ENCODE measurements at regions not wholly inside any gene's neighbourhood (a gene's known extent, or its start where the extent isn't known, plus 50 kb on each side); places are given as distances from the start of the nearest gene placed in this dataset.

DNA sequence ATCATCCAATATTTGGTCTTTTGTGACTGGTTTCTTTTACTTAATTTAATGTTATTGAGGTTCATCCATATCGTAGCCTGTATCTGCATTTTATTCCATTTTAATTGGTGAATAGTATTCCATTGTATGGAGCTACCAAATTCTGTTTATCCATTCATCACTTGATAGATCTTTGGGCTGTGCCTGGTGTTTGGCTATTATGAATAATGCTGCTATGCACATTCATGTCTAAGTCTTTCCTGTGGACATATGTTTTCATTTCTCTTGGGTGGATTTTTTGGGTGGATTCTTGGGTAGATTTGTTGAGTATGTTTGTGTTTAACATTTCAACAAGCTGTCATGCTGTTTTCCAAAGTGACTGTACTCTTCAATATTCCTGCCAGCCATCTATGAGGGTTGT, 52.5 kb upstream of the NEDD4L start:
- Histone ChIP-seq H3K4me1 (no peaks in the 10 kb centered on the region), H3K27ac (no peak overlapping the region), H3K4me3 (no peak overlapping the region), H3K27me3 (peaks cover 0 to 9% (median 0%) of the 10 kb centered on the region in 7 donors), H3K36me3 (no peaks in the 10 kb centered on the region), H3K9me3 (peaks cover 0 to 11% (median 0%) of the 10 kb centered on the region in 11 donors)
- 85 to 86% methylated on average over 1 of the region's 1 CpG for WGBS, 2 donors
- DNase-seq (no peak), ATAC-seq (no peak)
- intact Hi-C loops (cut with DNase I) = no loop called here
- no peak for TF ChIP-seq CTCF (IDR thresholded peaks at IDR 0.05)

GRCh38 chr18:57989536-57989935, 54.5 kb upstream of the NEDD4L start:
- ATAC-seq (no peak), DNase-seq (no peak)
- Histone ChIP-seq H3K4me3 (no peak overlapping the region), H3K27me3 (peaks cover 0 to 9% (median 0%) of the 10 kb centered on the region in 7 donors), H3K36me3 (no peaks in the 10 kb centered on the region), H3K4me1 (no peaks in the 10 kb centered on the region), H3K27ac (no peak overlapping the region), H3K9me3 (peaks cover 0 to 11% (median 0%) of the 10 kb centered on the region in 11 donors)
- intact Hi-C loops (cut with DNase I) = no loop called here
- 74 to 85% methylated on average over 8 of the region's 8 CpGs for WGBS, 2 donors
- no peak for TF ChIP-seq CTCF (IDR thresholded peaks at IDR 0.05)

GRCh38 chr18:57984490-57985115, 59.4 kb upstream of the NEDD4L start:
- intact Hi-C loops (cut with DNase I) = no loop called here
- H3K9me3 ChIP-seq = peaks cover 0 to 11% (median 0%) of the 10 kb centered on the region in 11 donors
- peaks cover 0 to 6% (median 0%) of the 10 kb centered on the region in 7 donors for H3K27me3 ChIP-seq
- TF ChIP-seq CTCF (IDR thresholded peaks at IDR 0.05) = no peak
- H3K36me3 ChIP-seq = no peaks in the 10 kb centered on the region
- DNase-seq = no peak
- no peak for ATAC-seq
- H3K4me3 ChIP-seq = no peak overlapping the region
- WGBS, 2 donors = 79 to 81% methylated on average over 5 of the region's 5 CpGs
- H3K27ac ChIP-seq = no peak overlapping the region
- no peaks in the 10 kb centered on the region for H3K4me1 ChIP-seq

- H3K4me1 ChIP-seq = no peaks in the 10 kb centered on the region
- no peak for ATAC-seq
- no peak overlapping the region for H3K27ac ChIP-seq
- peaks cover 0 to 6% (median 2%) of the 10 kb centered on the region in 7 donors for H3K27me3 ChIP-seq
- H3K36me3 ChIP-seq = no peaks in the 10 kb centered on the region
- no peak overlapping the region for H3K4me3 ChIP-seq
- WGBS, 2 donors = 73 to 98% methylated on average over 3 of the region's 3 CpGs
- intact Hi-C loops (cut with DNase I) = no loop called here
- DNase-seq = no peak
- peaks cover 0 to 11% (median 0%) of the 10 kb centered on the region in 11 donors for H3K9me3 ChIP-seq
- no peak for TF ChIP-seq CTCF (IDR thresholded peaks at IDR 0.05)
Measured at GRCh38 chr18:57983965-57984364, 60.1 kb upstream of the NEDD4L start.

Data from heart right ventricle (tissue), 16 donors.